22Rv1 (cell line): ENCODE measurements at regions not wholly inside any gene's neighbourhood (a gene's known extent, or its start where the extent isn't known, plus 50 kb on each side); places are given as distances from the start of the nearest gene placed in this dataset.

Experiments used
- CTCF ChIP-seq: fragments of 450-650 bp; IDR thresholded peaks from 2 replicates; pipeline ENCODE4 v1.5.1; 2017; ENCODE audit warnings: mild to moderate bottlenecking
- ZFX ChIP-seq: fragments of 450-650 bp; IDR thresholded peaks from 2 replicates; pipeline ENCODE4 v1.6.1; 2017; ENCODE audit warnings: antibody characterized with exemption, borderline replicate concordance

DNA sequence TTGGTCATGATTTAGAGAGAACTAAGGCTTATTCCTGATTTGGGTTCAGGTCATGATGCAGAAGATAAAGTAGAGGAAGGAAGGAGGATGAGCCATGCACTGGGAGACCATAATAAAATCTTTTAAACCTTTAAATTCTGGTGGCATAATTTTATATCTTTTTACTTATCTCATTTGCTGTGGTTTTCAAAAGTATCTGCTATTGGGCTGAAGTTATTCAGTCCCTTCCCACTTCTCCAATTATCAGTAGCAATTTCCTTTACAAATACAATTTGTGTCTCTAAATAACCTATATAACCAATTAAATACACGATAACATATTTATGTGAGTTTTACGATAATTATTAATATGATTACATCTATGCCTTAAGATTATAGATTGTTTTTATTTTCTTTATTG lies 194.8 kb upstream of the SLC8A1 start:
- TF ChIP-seq CTCF (no peak), ZFX (no peak)
